Uterus (tissue), 2 donors: ENCODE measurements at regions not wholly inside any gene's neighbourhood (a gene's known extent, or its start where the extent isn't known, plus 50 kb on each side); places are given as distances from the start of the nearest gene placed in this dataset.

Experiments used
- POLR2A ChIP-seq, 2 donors: fragments of 450-650 bp; IDR thresholded peaks; one replicate each; pipeline ENCODE4 v1.6.1; 2016; ENCODE audit warnings: antibody characterized with exemption in 2 of 2, mild to moderate bottlenecking in 1 of 2, moderate library complexity in 1 of 2
- TF ChIP-seq, protein P1 (sequence below), 4 experiments: fragments of 200-600 bp in 2 of 4; fragments of 450-650 bp in 2 of 4; sonication (generic) in 2 of 4; IDR thresholded peaks; one replicate each; pipeline ENCODE4 v1.5.1; 2016 to 2019; ENCODE audit warnings: antibody characterized with exemption in 4 of 4, mild to moderate bottlenecking in 2 of 4, moderate library complexity in 1 of 4

DNA sequence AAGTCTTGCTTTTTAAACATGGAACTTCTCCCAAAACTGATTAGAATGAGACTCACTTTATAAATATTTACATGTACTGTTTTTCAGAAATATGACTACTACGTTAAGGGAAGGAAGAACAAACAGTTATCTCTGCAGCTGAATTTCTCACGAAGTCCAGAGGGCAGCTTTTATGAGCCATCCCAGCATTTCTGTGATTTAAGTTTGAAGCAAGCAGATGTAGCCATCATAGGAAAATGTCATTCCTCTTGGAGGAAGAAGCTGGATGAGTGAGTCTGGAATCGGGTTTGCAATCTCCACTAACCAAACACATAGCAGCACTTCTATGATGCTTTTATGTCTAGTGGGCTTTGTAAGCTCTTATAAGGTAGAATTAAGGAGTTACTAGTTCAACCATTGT, 53.7 kb downstream of the SCN11A start:
- TF ChIP-seq, protein P1, sequence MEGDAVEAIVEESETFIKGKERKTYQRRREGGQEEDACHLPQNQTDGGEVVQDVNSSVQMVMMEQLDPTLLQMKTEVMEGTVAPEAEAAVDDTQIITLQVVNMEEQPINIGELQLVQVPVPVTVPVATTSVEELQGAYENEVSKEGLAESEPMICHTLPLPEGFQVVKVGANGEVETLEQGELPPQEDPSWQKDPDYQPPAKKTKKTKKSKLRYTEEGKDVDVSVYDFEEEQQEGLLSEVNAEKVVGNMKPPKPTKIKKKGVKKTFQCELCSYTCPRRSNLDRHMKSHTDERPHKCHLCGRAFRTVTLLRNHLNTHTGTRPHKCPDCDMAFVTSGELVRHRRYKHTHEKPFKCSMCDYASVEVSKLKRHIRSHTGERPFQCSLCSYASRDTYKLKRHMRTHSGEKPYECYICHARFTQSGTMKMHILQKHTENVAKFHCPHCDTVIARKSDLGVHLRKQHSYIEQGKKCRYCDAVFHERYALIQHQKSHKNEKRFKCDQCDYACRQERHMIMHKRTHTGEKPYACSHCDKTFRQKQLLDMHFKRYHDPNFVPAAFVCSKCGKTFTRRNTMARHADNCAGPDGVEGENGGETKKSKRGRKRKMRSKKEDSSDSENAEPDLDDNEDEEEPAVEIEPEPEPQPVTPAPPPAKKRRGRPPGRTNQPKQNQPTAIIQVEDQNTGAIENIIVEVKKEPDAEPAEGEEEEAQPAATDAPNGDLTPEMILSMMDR (IDR thresholded peaks at IDR 0.05): no peak
- TF ChIP-seq POLR2A (IDR thresholded peaks at IDR 0.05): no peak
